GM23338 (cell line): ENCODE measurements at regions not wholly inside any gene's neighbourhood (a gene's known extent, or its start where the extent isn't known, plus 50 kb on each side); places are given as distances from the start of the nearest gene placed in this dataset.

ENCODE experiments used
- ATAC-seq: fragments of 200-7000 bp; cut with Tn5 transposase; 3 replicates; pipeline ENCODE4 v1.9.1; 2020
- DNase-seq: peaks from one replicate; pipeline ENCODE4 v3.0.0-alpha.2; 2015; ENCODE audit warnings: low spot score
- H2AFZ ChIP-seq: fragments of 200-600 bp; sonication (generic); 2 replicates; pipeline ENCODE4 v1.8.0; 2016; ENCODE audit warnings: antibody characterized with exemption, mild to moderate bottlenecking, moderate library complexity
- H3F3A ChIP-seq: fragments of 200-600 bp; sonication (generic); replicated peaks from 2 replicates; pipeline ENCODE4 v1.8.0; 2017; ENCODE audit warnings: antibody characterized with exemption, mixed run types, low read depth
- H3K27ac ChIP-seq: fragments of 200-600 bp; sonication (generic); 2 replicates; pipeline ENCODE4 v1.6.1; 2016; ENCODE audit warnings: low read depth
- H3K27me3 ChIP-seq: fragments of 200-600 bp; sonication (generic); 2 replicates; pipeline ENCODE4 v1.8.0; 2016; ENCODE audit warnings: mild to moderate bottlenecking, mixed run types, moderate library complexity; ENCODE audit not compliant: insufficient read depth
- H3K36me3 ChIP-seq: fragments of 200-600 bp; sonication (generic); 2 replicates; pipeline ENCODE4 v1.8.0; 2016; ENCODE audit warnings: mild to moderate bottlenecking; ENCODE audit not compliant: insufficient read depth
- H3K4me1 ChIP-seq: fragments of 200-600 bp; sonication (generic); 2 replicates; pipeline ENCODE4 v1.8.0; 2016; ENCODE audit warnings: mild to moderate bottlenecking, moderate library complexity; ENCODE audit not compliant: insufficient read depth
- H3K4me2 ChIP-seq: fragments of 200-600 bp; sonication (generic); 2 replicates; pipeline ENCODE4 v1.7.1; 2017; ENCODE audit warnings: mixed run types
- H3K4me3 ChIP-seq: fragments of 200-600 bp; sonication (generic); 2 replicates; pipeline ENCODE4 v1.6.1; 2016; ENCODE audit warnings: mixed run types
- H3K79me2 ChIP-seq: fragments of 200-600 bp; sonication (generic); replicated peaks from 2 replicates; pipeline ENCODE4 v1.8.0; 2017; ENCODE audit warnings: mild to moderate bottlenecking; ENCODE audit not compliant: insufficient read depth
- H3K9me2 ChIP-seq: fragments of 200-600 bp; sonication (generic); 2 replicates; pipeline ENCODE4 v1.8.0; 2017; ENCODE audit not compliant: insufficient read depth
- H4K20me1 ChIP-seq: fragments of 200-600 bp; sonication (generic); replicated peaks from 2 replicates; pipeline ENCODE4 v1.8.0; 2017; ENCODE audit warnings: mild to moderate bottlenecking; ENCODE audit not compliant: insufficient read depth
- H3K27ac Mint-ChIP-seq: 2 replicates; pipeline ENCODE4 v1.8.0; 2020; ENCODE audit warnings: inconsistent platforms, mild to moderate bottlenecking, moderate library complexity, mixed read lengths
- H3K27me3 Mint-ChIP-seq: 3 replicates; pipeline ENCODE4 v1.8.0; 2022; ENCODE audit warnings: low read depth, mild to moderate bottlenecking, moderate library complexity, mixed read lengths, inconsistent platforms; ENCODE audit not compliant: insufficient read depth, poor library complexity
- H3K36me3 Mint-ChIP-seq: 3 replicates; pipeline ENCODE4 v1.8.0; 2021; ENCODE audit warnings: low read depth, mild to moderate bottlenecking, inconsistent platforms, moderate library complexity, mixed read lengths
- H3K4me1 Mint-ChIP-seq: 3 replicates; pipeline ENCODE4 v1.8.0; 2020; ENCODE audit warnings: mild to moderate bottlenecking, inconsistent platforms, mixed read lengths
- H3K4me3 Mint-ChIP-seq: 3 replicates; pipeline ENCODE4 v1.8.0; 2021; ENCODE audit warnings: moderate library complexity, mild to moderate bottlenecking, inconsistent platforms, mixed read lengths
- H3K9me3 Mint-ChIP-seq: 3 replicates; pipeline ENCODE4 v1.8.0; 2020; ENCODE audit warnings: moderate library complexity, mild to moderate bottlenecking, inconsistent platforms, mixed read lengths
- CREB1 ChIP-seq: fragments of 250-450 bp; sonication (Bioruptor Pico); IDR thresholded peaks from 2 replicates; pipeline ENCODE4 v1.5.0; 2020; ENCODE audit warnings: low read depth, mild to moderate bottlenecking, moderate library complexity
- CTCF ChIP-seq, 2 experiments: fragments of 200-600 bp in 1 of 2; sonication (generic) in 1 of 2; conservative IDR thresholded peaks; 2 replicates each; pipeline versions ENCODE4 v1.5.1 to v1.6.1; 2016 to 2017; ENCODE audit warnings: antibody characterized with exemption in 2 of 2, low read depth in 2 of 2, mild to moderate bottlenecking in 2 of 2, moderate library complexity in 1 of 2
- ETS1 ChIP-seq: IDR thresholded peaks from 2 replicates; pipeline ENCODE4 v1.6.1; 2016; ENCODE audit warnings: antibody characterized with exemption
- EZH2 ChIP-seq: fragments of 200-600 bp; sonication (generic); IDR thresholded peaks from one replicate; pipeline ENCODE4 v1.8.0; 2017; ENCODE audit warnings: antibody characterized with exemption, mild to moderate bottlenecking, low read depth; ENCODE audit not compliant: unreplicated experiment
- EZH2phosphoT487 ChIP-seq: fragments of 200-600 bp; sonication (generic); IDR thresholded peaks from one replicate; pipeline ENCODE4 v1.8.1; 2018; ENCODE audit warnings: antibody characterized with exemption; ENCODE audit not compliant: unreplicated experiment
- JUNB ChIP-seq: IDR thresholded peaks from one replicate; pipeline ENCODE4 v1.6.1; 2016; ENCODE audit warnings: antibody characterized with exemption; ENCODE audit not compliant: unreplicated experiment
- NANOG ChIP-seq: IDR thresholded peaks from 2 replicates; pipeline ENCODE4 v1.6.1; 2016; ENCODE audit warnings: antibody characterized with exemption, borderline replicate concordance
- POLR2AphosphoS5 ChIP-seq: IDR thresholded peaks from 2 replicates; pipeline ENCODE4 v1.6.1; 2016; ENCODE audit warnings: antibody characterized with exemption, low read depth
- REST ChIP-seq: IDR thresholded peaks from one replicate; pipeline ENCODE4 v1.6.1; 2018; ENCODE audit warnings: antibody characterized with exemption; ENCODE audit not compliant: unreplicated experiment
- STAT1 ChIP-seq: IDR thresholded peaks from one replicate; pipeline ENCODE4 v1.6.1; 2016; ENCODE audit warnings: antibody characterized with exemption; ENCODE audit not compliant: unreplicated experiment
- ZNF114 ChIP-seq: fragments of 250-450 bp; sonication (Bioruptor Pico); IDR thresholded peaks from 2 replicates; pipeline ENCODE4 v1.5.0; 2020; ENCODE audit warnings: mild to moderate bottlenecking, moderate library complexity
- ZNF331 ChIP-seq: fragments of 250-450 bp; sonication (Bioruptor Pico); IDR thresholded peaks from 2 replicates; pipeline ENCODE4 v1.5.0; 2020; ENCODE audit warnings: low read depth, mild to moderate bottlenecking, moderate library complexity
- ZNF462 ChIP-seq: fragments of 250-450 bp; sonication (Bioruptor Pico); IDR thresholded peaks from 2 replicates; pipeline ENCODE4 v1.5.0; 2020; ENCODE audit warnings: mild to moderate bottlenecking, moderate library complexity

- Histone ChIP-seq H3K27me3 (no peaks in the 10 kb centered on the region), H2AFZ (no peak overlapping the region), H3K4me1 (no peaks in the 10 kb centered on the region), H3K79me2 (no peaks in the 10 kb centered on the region), H3K4me3 (no peak overlapping the region), H4K20me1 (no peaks in the 10 kb centered on the region), H3K36me3 (no peaks in the 10 kb centered on the region), H3F3A (no peaks in the 10 kb centered on the region), H3K4me2 (no peak overlapping the region), H3K27ac (no peak overlapping the region), H3K9me2 (no peaks in the 10 kb centered on the region)
- DNase-seq (no peak), ATAC-seq (no peak)
- no peak for TF ChIP-seq NANOG
- TF ChIP-seq CTCF (conservative IDR thresholded peaks at IDR 0.05; ENCODE audit: low read depth in 2 of 2) = no peak
- TF ChIP-seq ZNF462 (CRISPR knock-in tag) = no peak
- no peak for TF ChIP-seq ZNF331 (CRISPR knock-in tag)
- TF ChIP-seq STAT1 = no peak
- no peak for TF ChIP-seq ZNF114 (CRISPR knock-in tag)
- no peak for TF ChIP-seq EZH2
- no peak for TF ChIP-seq POLR2AphosphoS5
- no peak for TF ChIP-seq JUNB
- TF ChIP-seq ETS1 = no peak
- no peak for TF ChIP-seq CREB1
- no peak for TF ChIP-seq EZH2phosphoT487
- no peak for TF ChIP-seq REST
- no peak overlapping the region for H3K27ac Mint-ChIP-seq
- H3K36me3 Mint-ChIP-seq = no peaks in the 10 kb centered on the region
- no peaks in the 10 kb centered on the region for H3K9me3 Mint-ChIP-seq
- H3K4me3 Mint-ChIP-seq = no peak overlapping the region
- H3K27me3 Mint-ChIP-seq = no peaks in the 10 kb centered on the region
- H3K4me1 Mint-ChIP-seq = no peaks in the 10 kb centered on the region
Measured at GRCh38 chr5:24737163-24737562, 92.4 kb upstream of the CDH10 start.
